Breast epithelium (tissue), 4 donors: ENCODE measurements at regions not wholly inside any gene's neighbourhood (a gene's known extent, or its start where the extent isn't known, plus 50 kb on each side); places are given as distances from the start of the nearest gene placed in this dataset.

Source experiments
- DNase-seq, 2 donors: peaks; one replicate each; pipeline ENCODE4 v3.0.0-alpha.2; 2019; ENCODE audit warnings: low spot score in 2 of 2
- H3K27ac ChIP-seq, 2 donors: fragments of 200-600 bp; sonication (generic) in 1 of 2; one replicate each; pipeline ENCODE4 v1.5.1; 2016 to 2019; ENCODE audit warnings: mild to moderate bottlenecking in 1 of 2
- H3K27me3 ChIP-seq, 2 donors: fragments of 200-600 bp; sonication (generic) in 1 of 2; one replicate each; pipeline versions ENCODE4 v1.5.1 to v1.6.0; 2017 to 2019; ENCODE audit warnings: control low read depth in 1 of 2, mild to moderate bottlenecking in 1 of 2
- H3K36me3 ChIP-seq: fragments of 200-600 bp; one replicate; pipeline ENCODE4 v1.5.1; 2019
- H3K4me1 ChIP-seq, 2 donors: fragments of 200-600 bp; sonication (generic); one replicate each; pipeline ENCODE4 v1.5.1; 2016 to 2019; ENCODE audit warnings: control low read depth in 1 of 2
- H3K4me3 ChIP-seq, 3 donors: fragments of 200-600 bp; sonication (generic); 1 replicate in 2 of 3; 2 replicates in 1 of 3; pipeline ENCODE4 v1.5.1; 2016 to 2019; ENCODE audit warnings: mild to moderate bottlenecking in 3 of 3, moderate library complexity in 2 of 3
- H3K9me3 ChIP-seq, 2 donors: fragments of 200-600 bp; sonication (generic) in 1 of 2; one replicate each; pipeline ENCODE4 v1.5.1; 2016 to 2019; ENCODE audit warnings: control low read depth in 1 of 2
- POLR2A ChIP-seq: fragments of 450-650 bp; IDR thresholded peaks from one replicate; pipeline ENCODE4 v1.6.1; 2016; ENCODE audit warnings: antibody characterized with exemption, mild to moderate bottlenecking, moderate library complexity
- POLR2AphosphoS5 ChIP-seq, 3 donors: sonication (generic); formaldehyde crosslinking; IDR thresholded peaks; one replicate each; pipeline ENCODE4 v1.6.1; 2017; ENCODE audit warnings: antibody characterized with exemption in 3 of 3
- intact Hi-C: fragments of 100-400 bp; cut with DNase I; formaldehyde crosslinking; loops from one replicate; pipeline ENCODE4 v1.15.1; 2023; ENCODE audit warnings: low total_unique reads
- TF ChIP-seq, protein P1 (sequence below), 3 donors: fragments of 450-650 bp; IDR thresholded peaks; one replicate each; pipeline ENCODE4 v1.5.1; 2016 to 2017; ENCODE audit warnings: antibody characterized with exemption in 3 of 3, mild to moderate bottlenecking in 3 of 3, moderate library complexity in 3 of 3

DNA sequence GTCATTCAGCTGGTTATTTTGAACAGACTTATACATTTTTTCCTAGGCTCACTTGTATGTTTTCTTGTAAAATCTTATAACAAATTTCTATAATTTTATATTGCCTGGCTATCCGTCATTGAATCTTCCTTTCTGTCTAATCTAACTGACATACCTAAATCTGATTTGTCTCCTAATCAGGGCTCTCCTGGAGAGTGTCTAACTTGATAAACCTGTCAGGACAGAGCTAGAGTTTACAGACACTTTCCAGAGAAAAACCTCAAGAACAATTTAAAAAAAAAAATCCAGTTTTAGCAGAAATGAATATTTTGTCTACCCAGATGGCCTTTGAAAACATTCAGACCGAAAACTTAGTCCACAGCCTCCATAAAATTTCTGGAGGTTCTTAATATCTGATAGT lies 1305.8 kb downstream of the ROBO1 start:
- no peak for DNase-seq
- TF ChIP-seq POLR2AphosphoS5 (IDR thresholded peaks at IDR 0.05) (no peak), POLR2A (no peak)
- TF ChIP-seq, protein P1, sequence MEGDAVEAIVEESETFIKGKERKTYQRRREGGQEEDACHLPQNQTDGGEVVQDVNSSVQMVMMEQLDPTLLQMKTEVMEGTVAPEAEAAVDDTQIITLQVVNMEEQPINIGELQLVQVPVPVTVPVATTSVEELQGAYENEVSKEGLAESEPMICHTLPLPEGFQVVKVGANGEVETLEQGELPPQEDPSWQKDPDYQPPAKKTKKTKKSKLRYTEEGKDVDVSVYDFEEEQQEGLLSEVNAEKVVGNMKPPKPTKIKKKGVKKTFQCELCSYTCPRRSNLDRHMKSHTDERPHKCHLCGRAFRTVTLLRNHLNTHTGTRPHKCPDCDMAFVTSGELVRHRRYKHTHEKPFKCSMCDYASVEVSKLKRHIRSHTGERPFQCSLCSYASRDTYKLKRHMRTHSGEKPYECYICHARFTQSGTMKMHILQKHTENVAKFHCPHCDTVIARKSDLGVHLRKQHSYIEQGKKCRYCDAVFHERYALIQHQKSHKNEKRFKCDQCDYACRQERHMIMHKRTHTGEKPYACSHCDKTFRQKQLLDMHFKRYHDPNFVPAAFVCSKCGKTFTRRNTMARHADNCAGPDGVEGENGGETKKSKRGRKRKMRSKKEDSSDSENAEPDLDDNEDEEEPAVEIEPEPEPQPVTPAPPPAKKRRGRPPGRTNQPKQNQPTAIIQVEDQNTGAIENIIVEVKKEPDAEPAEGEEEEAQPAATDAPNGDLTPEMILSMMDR (IDR thresholded peaks at IDR 0.05): no peak
- H3K36me3 ChIP-seq: no peaks in the 10 kb centered on the region
- H3K27ac ChIP-seq: no peak overlapping the region
- peaks cover 0 to 7% of the 10 kb centered on the region in 2 donors for H3K9me3 ChIP-seq
- H3K4me1 ChIP-seq: no peaks in the 10 kb centered on the region
- intact Hi-C loops: no loop called here
- no peaks in the 10 kb centered on the region for H3K27me3 ChIP-seq
- H3K4me3 ChIP-seq: no peak overlapping the region

DNA sequence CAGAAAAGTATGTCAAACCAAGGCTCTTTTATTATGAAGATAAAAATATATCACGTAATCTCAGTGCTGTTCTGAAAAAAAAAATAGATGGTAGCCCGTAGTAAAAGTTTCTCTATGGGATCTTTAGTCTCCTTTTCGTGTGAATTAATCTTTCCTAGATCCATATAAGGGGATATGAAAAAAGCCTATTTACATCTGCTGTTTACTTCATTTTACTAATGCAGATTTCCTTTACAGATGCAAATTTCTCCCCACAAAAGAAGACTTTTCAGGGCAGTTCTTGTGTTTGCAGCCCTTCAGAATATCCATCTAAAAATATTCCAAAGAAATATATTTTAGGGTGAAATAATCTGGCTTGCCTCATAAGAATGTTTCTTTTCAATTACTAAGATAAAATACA lies 1291.7 kb downstream of the ROBO1 start:
- intact Hi-C loops: no loop called here
- TF ChIP-seq, protein P1 (IDR thresholded peaks at IDR 0.05): no peak
- TF ChIP-seq POLR2A: no peak
- no peak for TF ChIP-seq POLR2AphosphoS5 (IDR thresholded peaks at IDR 0.05)
- Histone ChIP-seq H3K9me3 (peaks cover 6 to 14% of the 10 kb centered on the region in 2 donors), H3K4me3 (no peak overlapping the region), H3K36me3 (no peaks in the 10 kb centered on the region), H3K4me1 (no peaks in the 10 kb centered on the region), H3K27ac (no peak overlapping the region), H3K27me3 (no peaks in the 10 kb centered on the region)
- DNase-seq: no peak

DNA sequence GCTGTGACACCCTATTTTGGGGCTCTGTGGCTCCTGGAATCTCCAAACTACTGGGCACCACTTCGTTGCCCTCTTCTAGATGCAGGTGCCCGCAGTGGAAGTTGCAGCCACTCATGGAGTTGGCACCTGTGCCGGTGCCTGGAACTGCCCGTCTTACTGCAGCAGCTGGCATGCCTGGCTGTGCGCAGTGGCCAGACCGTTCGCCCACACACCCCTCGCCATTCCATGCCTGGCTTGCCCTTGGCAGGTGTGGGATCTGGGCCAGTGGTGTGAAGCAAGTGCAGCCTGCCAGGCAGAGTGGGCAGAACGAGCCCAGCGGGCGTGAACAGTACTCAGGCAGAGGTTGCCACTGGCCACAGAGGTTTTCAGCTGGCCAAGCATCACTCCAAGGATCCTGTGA lies 1286.7 kb downstream of the ROBO1 start:
- Histone ChIP-seq H3K27me3 (no peaks in the 10 kb centered on the region), H3K36me3 (no peaks in the 10 kb centered on the region), H3K4me1 (no peaks in the 10 kb centered on the region), H3K27ac (no peak overlapping the region), H3K9me3 (peaks cover 0 to 1% of the 10 kb centered on the region in 2 donors), H3K4me3 (no peak overlapping the region)
- intact Hi-C loops: no loop called here
- TF ChIP-seq POLR2AphosphoS5 (IDR thresholded peaks at IDR 0.05) (no peak), POLR2A (no peak)
- TF ChIP-seq, protein P1 (IDR thresholded peaks at IDR 0.05): no peak
- DNase-seq: peak in 1 of 2 donors; percentile 24

DNA sequence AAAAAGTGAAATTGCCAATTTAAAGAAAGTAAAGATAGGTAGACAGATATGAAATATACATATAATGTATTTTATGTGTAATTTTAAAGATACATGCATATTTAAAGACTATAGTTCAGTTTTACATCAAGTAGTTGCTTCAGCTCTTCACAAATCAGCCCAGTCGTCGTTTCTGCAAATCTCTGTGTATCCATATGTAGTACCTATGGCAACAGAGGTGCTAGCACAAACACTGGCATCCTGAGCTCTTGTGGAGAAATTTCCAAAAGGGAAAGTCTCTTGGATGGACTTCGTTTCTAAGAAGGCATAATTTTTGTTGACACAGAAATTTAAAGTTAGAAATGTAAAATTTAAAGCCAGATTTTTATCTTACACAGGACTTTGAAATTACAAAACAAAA lies 1284.7 kb downstream of the ROBO1 start:
- no peaks in the 10 kb centered on the region for H3K4me1 ChIP-seq
- no peak for DNase-seq
- H3K36me3 ChIP-seq: no peaks in the 10 kb centered on the region
- intact Hi-C loops: no loop called here
- H3K9me3 ChIP-seq: peaks cover 0 to 5% of the 10 kb centered on the region in 2 donors
- no peaks in the 10 kb centered on the region for H3K27me3 ChIP-seq
- H3K27ac ChIP-seq: no peak overlapping the region
- no peak for TF ChIP-seq POLR2A
- TF ChIP-seq, protein P1 (IDR thresholded peaks at IDR 0.05): no peak
- TF ChIP-seq POLR2AphosphoS5 (IDR thresholded peaks at IDR 0.05): no peak
- no peak overlapping the region for H3K4me3 ChIP-seq

DNA sequence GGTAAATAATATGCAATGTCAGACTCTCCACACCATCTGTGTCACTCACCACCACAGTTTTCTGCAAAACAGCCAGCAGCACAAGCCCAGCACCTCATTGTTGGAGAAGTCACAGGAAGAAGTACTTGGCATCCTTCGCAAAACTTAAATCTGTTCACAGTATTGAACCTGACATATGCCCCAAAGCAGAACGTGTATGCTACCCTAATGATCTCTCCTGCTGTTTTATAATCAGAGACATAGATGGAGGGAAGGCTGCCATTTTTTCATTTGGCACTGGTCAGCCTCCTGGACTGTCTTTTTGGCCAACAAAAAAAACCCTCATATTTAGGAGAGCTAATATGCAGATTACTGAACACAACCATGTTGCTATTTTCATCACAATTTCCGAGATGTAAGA lies 1272.9 kb downstream of the ROBO1 start:
- no peaks in the 10 kb centered on the region for H3K36me3 ChIP-seq
- TF ChIP-seq POLR2A: no peak
- TF ChIP-seq, protein P1 (IDR thresholded peaks at IDR 0.05): no peak
- TF ChIP-seq POLR2AphosphoS5 (IDR thresholded peaks at IDR 0.05): no peak
- no peak overlapping the region for H3K27ac ChIP-seq
- DNase-seq: no peak
- H3K4me3 ChIP-seq: no peak overlapping the region
- no peaks in the 10 kb centered on the region for H3K9me3 ChIP-seq
- no peaks in the 10 kb centered on the region for H3K27me3 ChIP-seq
- intact Hi-C loops: no loop called here
- no peaks in the 10 kb centered on the region for H3K4me1 ChIP-seq
